PC-3 (cell line): ENCODE measurements at regions not wholly inside any gene's neighbourhood (a gene's known extent, or its start where the extent isn't known, plus 50 kb on each side); places are given as distances from the start of the nearest gene placed in this dataset.
"Not testable (repeated sequence)": the region's sequence is repeated elsewhere in the genome, so short reads cannot be mapped to it uniquely, and the experiment has no call there.

ENCODE experiments used
- ATAC-seq: fragments of 200-7000 bp; cut with Tn5 transposase; 2 replicates; pipeline ENCODE4 v1.9.1; 2020; ENCODE audit warnings: mild to moderate bottlenecking, moderate library complexity
- BruUV-seq: library from RNA; stranded (reverse); fragments of 400-500 nt; replicated peaks from 2 replicates; lab custom pipeline; 2021; lab: Mats Ljungman, UMichigan
- CTCF ChIA-PET: fragments of 300-600 bp; sonication (Branson Sonifier 250); formaldehyde crosslinking; loops from one replicate; lab custom pipeline; 2022; ENCODE audit warnings: antibody characterized with exemption; lab: Charles Lee
- POLR2A ChIA-PET: fragments of 300-600 bp; sonication (Branson Sonifier 250); formaldehyde crosslinking; loops from one replicate; lab custom pipeline; 2022; ENCODE audit warnings: antibody characterized with exemption; ENCODE audit not compliant: unreplicated experiment; lab: Charles Lee
- DNase-seq: peaks from one replicate; pipeline ENCODE4 v3.0.0-alpha.2; 2015
- H2AFZ ChIP-seq: fragments of 300-600 bp; sonication (generic); 2 replicates; pipeline ENCODE4 v1.6.0; 2016; ENCODE audit warnings: antibody characterized with exemption, low read length
- H3F3A ChIP-seq: fragments of 300-600 bp; sonication (generic); one replicate; pipeline ENCODE4 v1.6.0; 2017; ENCODE audit warnings: antibody characterized with exemption, low read length, control low read depth, mild to moderate bottlenecking; ENCODE audit not compliant: unreplicated experiment
- H3K27ac ChIP-seq: fragments of 300-600 bp; sonication (generic); 2 replicates; pipeline ENCODE4 v1.5.1; 2016; ENCODE audit warnings: mild to moderate bottlenecking, low read length
- H3K27me3 ChIP-seq: fragments of 300-600 bp; sonication (generic); 2 replicates; pipeline ENCODE4 v1.6.1; 2016; ENCODE audit warnings: low read length, mixed read lengths
- H3K36me3 ChIP-seq: fragments of 300-600 bp; sonication (generic); 2 replicates; pipeline ENCODE4 v1.6.1; 2016; ENCODE audit warnings: low read depth, mixed run types, low read length, mixed read lengths
- H3K4me1 ChIP-seq: fragments of 300-600 bp; sonication (generic); 2 replicates; pipeline ENCODE4 v1.5.1; 2016; ENCODE audit warnings: low read length; ENCODE audit not compliant: insufficient read depth
- H3K4me2 ChIP-seq: fragments of 300-600 bp; sonication (generic); 2 replicates; pipeline ENCODE4 v1.6.0; 2016; ENCODE audit warnings: low read length
- H3K4me3 ChIP-seq: fragments of 300-600 bp; sonication (generic); 2 replicates; pipeline ENCODE4 v1.5.1; 2016; ENCODE audit warnings: mild to moderate bottlenecking, low read length, mixed read lengths
- H3K79me2 ChIP-seq: fragments of 300-600 bp; sonication (generic); 2 replicates; pipeline ENCODE4 v1.6.1; 2017; ENCODE audit warnings: low read length, mixed read lengths
- H3K9ac ChIP-seq: fragments of 300-600 bp; sonication (generic); 2 replicates; pipeline ENCODE4 v1.6.0; 2016; ENCODE audit warnings: mild to moderate bottlenecking, low read length
- H3K9me2 ChIP-seq: fragments of 300-600 bp; sonication (generic); replicated peaks from 2 replicates; pipeline ENCODE4 v1.6.1; 2016; ENCODE audit warnings: mixed run types, low read length, mixed read lengths
- H3K9me3 ChIP-seq: fragments of 300-600 bp; sonication (generic); 2 replicates; pipeline ENCODE4 v1.6.1; 2016; ENCODE audit warnings: low read length, mixed read lengths
- H4K20me1 ChIP-seq: fragments of 300-600 bp; sonication (generic); 2 replicates; pipeline ENCODE4 v1.6.1; 2016; ENCODE audit warnings: low read length, mixed read lengths
- CTCF ChIP-seq: fragments of 300-600 bp; sonication (generic); conservative IDR thresholded peaks from 2 replicates; pipeline ENCODE4 v1.5.1; 2017; ENCODE audit warnings: antibody characterized with exemption, low read depth, mild to moderate bottlenecking, low read length
- EZH2 ChIP-seq: fragments of 300-600 bp; sonication (generic); IDR thresholded peaks from one replicate; pipeline ENCODE4 v1.6.1; 2017; ENCODE audit warnings: antibody characterized with exemption, mild to moderate bottlenecking, low read length; ENCODE audit not compliant: unreplicated experiment
- EZH2phosphoT487 ChIP-seq: fragments of 300-600 bp; sonication (generic); IDR thresholded peaks from 2 replicates; pipeline ENCODE4 v1.6.1; 2018; ENCODE audit warnings: mild to moderate bottlenecking, antibody characterized with exemption, low read length, borderline replicate concordance
- intact Hi-C: fragments of 100-400 bp; cut with micrococcal nuclease; formaldehyde crosslinking; loops from 2 replicates; pipeline ENCODE4 v1.9.0; 2023

- CTCF ChIA-PET, result no interaction called here
- Histone ChIP-seq H3F3A (no peaks in the 10 kb centered on the region), H3K4me3 (no peak overlapping the region), H3K27me3 (no peaks in the 10 kb centered on the region), H3K9me3 (no peaks in the 10 kb centered on the region), H3K36me3 (no peaks in the 10 kb centered on the region), H3K9me2 (no peaks in the 10 kb centered on the region), H3K9ac (no peak overlapping the region), H3K27ac (no peak overlapping the region), H3K4me2 (no peak overlapping the region), H2AFZ (no peak overlapping the region), H4K20me1 (no peaks in the 10 kb centered on the region), H3K79me2 (no peaks in the 10 kb centered on the region), H3K4me1 (no peaks in the 10 kb centered on the region)
- intact Hi-C loops, result no loop called here
- POLR2A ChIA-PET, result no interaction called here
- DNase-seq (no peak), ATAC-seq (no peak)
- TF ChIP-seq EZH2phosphoT487, result no peak
- no peak for TF ChIP-seq CTCF
- TF ChIP-seq EZH2, result no peak
- no TSS peak for BruUV-seq
Observed at GRCh38 chr3:158954420-158954819, 152.6 kb downstream of the MFSD1 start.

DNA sequence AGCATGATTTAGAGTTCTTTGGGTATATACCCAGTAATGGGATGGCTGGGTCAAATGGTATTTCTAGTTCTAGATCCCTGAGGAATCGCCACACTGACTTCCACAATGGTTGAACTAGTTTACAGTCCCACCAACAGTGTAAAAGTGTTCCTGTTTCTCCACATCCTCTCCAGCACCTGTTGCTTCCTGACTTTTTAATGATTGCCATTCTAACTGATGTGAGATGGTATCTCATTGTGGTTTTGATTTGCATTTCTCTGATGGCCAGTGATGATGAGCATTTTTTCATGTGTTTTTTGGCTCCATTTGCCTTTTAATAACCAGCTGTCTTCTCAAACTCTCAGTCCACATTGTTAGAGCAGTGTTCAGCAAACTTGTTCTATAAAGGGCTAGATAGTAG is 155.9 kb downstream of the MFSD1 start:
- H3K79me2 ChIP-seq, DNase-seq, H3K4me2 ChIP-seq, H3K27ac ChIP-seq, H3K36me3 ChIP-seq, BruUV-seq, intact Hi-C loops, H3K4me1 ChIP-seq, H3K4me3 ChIP-seq, POLR2A ChIA-PET, ATAC-seq, H4K20me1 ChIP-seq, CTCF ChIA-PET, H3K9me3 ChIP-seq, H3K9me2 ChIP-seq, H3K9ac ChIP-seq, H3K27me3 ChIP-seq, H2AFZ ChIP-seq, H3F3A ChIP-seq: not testable (repeated sequence)

- CTCF ChIA-PET, result no interaction called here
- no TSS peak for BruUV-seq
- intact Hi-C loops, result no loop called here
Observed at GRCh38 chr3:158958873-158959272, 157.0 kb downstream of the MFSD1 start.

More at GRCh38 chr3:158958873-158959272, 157.0 kb downstream of the MFSD1 start:
- Histone ChIP-seq H3K9me3 (no peaks in the 10 kb centered on the region), H3K4me2 (no peak overlapping the region), H3K9ac (no peak overlapping the region), H3K4me1 (no peaks in the 10 kb centered on the region), H3K27ac (no peak overlapping the region), H3K27me3 (no peaks in the 10 kb centered on the region), H3K4me3 (no peak overlapping the region), H2AFZ (no peak overlapping the region), H3K79me2 (no peaks in the 10 kb centered on the region), H4K20me1 (no peaks in the 10 kb centered on the region), H3K36me3 (no peaks in the 10 kb centered on the region), H3K9me2 (no peaks in the 10 kb centered on the region), H3F3A (no peaks in the 10 kb centered on the region)
- no peak for ATAC-seq
- DNase-seq, result no peak
- TF ChIP-seq EZH2 (no peak), CTCF (no peak), EZH2phosphoT487 (no peak)
- POLR2A ChIA-PET, result no interaction called here
